Heart left ventricle (tissue), 16 donors: ENCODE measurements at regions not wholly inside any gene's neighbourhood (a gene's known extent, or its start where the extent isn't known, plus 50 kb on each side); places are given as distances from the start of the nearest gene placed in this dataset.
A peak's percentile ranks its signal among the peaks of the same experiment; 100 is the strongest.

ENCODE experiments used
- ATAC-seq, 4 donors: fragments of 200-7000 bp; cut with Tn5 transposase; one replicate each; pipeline ENCODE4 v1.9.1; 2020 to 2022; ENCODE audit warnings: moderate library complexity in 4 of 4, mild to moderate bottlenecking in 3 of 4, moderate number of reproducible peaks in 1 of 4
- DNase-seq, 5 donors: peaks; one replicate each; pipeline ENCODE4 v3.0.0-alpha.2; 2020
- H3K27ac ChIP-seq, 12 donors: fragments of 200-600 bp; sonication (generic) in 4 of 12; one replicate each; pipeline versions ENCODE4 v1.5.0 to v1.8.0; 2016 to 2022; ENCODE audit warnings: mild to moderate bottlenecking in 2 of 12
- H3K27me3 ChIP-seq, 9 donors: fragments of 200-600 bp; sonication (generic) in 2 of 9; one replicate each; pipeline versions ENCODE4 v1.5.1 to v1.8.0; 2016 to 2022; ENCODE audit warnings: mild to moderate bottlenecking in 3 of 9
- H3K36me3 ChIP-seq, 9 donors: fragments of 200-600 bp; sonication (generic) in 2 of 9; one replicate each; pipeline versions ENCODE4 v1.5.0 to v1.8.0; 2018 to 2022; ENCODE audit warnings: mild to moderate bottlenecking in 2 of 9
- H3K4me1 ChIP-seq, 12 donors: fragments of 200-600 bp; sonication (generic) in 4 of 12; one replicate each; pipeline versions ENCODE4 v1.5.0 to v1.8.0; 2016 to 2022; ENCODE audit warnings: mild to moderate bottlenecking in 3 of 12
- H3K4me3 ChIP-seq, 12 donors: fragments of 200-600 bp; sonication (generic) in 4 of 12; one replicate each; pipeline versions ENCODE4 v1.5.0 to v1.8.0; 2017 to 2022; ENCODE audit warnings: mild to moderate bottlenecking in 9 of 12, moderate library complexity in 4 of 12
- H3K9me3 ChIP-seq, 12 donors: fragments of 200-600 bp; sonication (generic) in 4 of 12; one replicate each; pipeline versions ENCODE4 v1.5.0 to v1.8.0; 2016 to 2022; ENCODE audit warnings: mild to moderate bottlenecking in 1 of 12
- POLR2A ChIP-seq, 2 donors: fragments of 450-650 bp; IDR thresholded peaks; one replicate each; pipeline ENCODE4 v1.6.1; 2017; ENCODE audit warnings: antibody characterized with exemption in 2 of 2, mild to moderate bottlenecking in 2 of 2, moderate library complexity in 2 of 2
- WGBS, 4 donors: extraction: QIAGEN DNeasy Blood & Tissue Kit in 2 of 4; methylation state at CpG; one replicate each; pipeline versions ENCODE4 v1.1.5 to v1.1.7; 2013 to 2018; 5-methylcytosine and 5-hydroxymethylcytosine counted together
- intact Hi-C, 10 donors: fragments of 100-400 bp; cut with DNase I; formaldehyde crosslinking; loops; one replicate each; pipeline versions ENCODE4 v1.11.1 to v1.14.2; 2022
- TF ChIP-seq, protein P1 (sequence below), 12 donors: fragments of 200-600 bp; sonication (generic) in 4 of 12; IDR thresholded peaks; one replicate each; pipeline versions ENCODE4 v1.5.0 to v1.8.0; 2018 to 2022; ENCODE audit warnings: antibody characterized with exemption in 12 of 12, mild to moderate bottlenecking in 5 of 12
- donor health status: ischemic (EF 13 %, LVEDD 7.1; RV severe dilation, severe dysfunction).
- donor health status: healthy with polysubstance abuse.
- donor health status: DM: no; HTN: yes; CAD: no.
- donor health status: DM: no; HTN: no; CAD: no.
- donor health status: ischemic (EF 25% LVEDD 6.9; RV normal size, moderate dysfunction).
- donor health status: ischemic (EF 25% LVEDD 5.7; RV mildly dilated, moderate dysfunction).
- donor health status: healthy.
- donor health status: DM: yes; HTN: yes; CAD: no.
- donor health status: ischemic (EF 35%, LVEDD 5.7; RV mildly dilated, moderate dysfunction).
- donor health status: nonischemic (EF 11% LVEDD 7.7; RV severe dilation, severe dysfunction).
- donor health status: DM: yes; HTN: yes; CAD: no.
- donor health status: PGD.
- donor health status: ischemic (EF 29% LVEDD 5.4; RV normal size, mild dysfunction).
- donor health status: nonischemic (EF 23%, LVEDD 6.1; RV moderate dilation, normal function).

GRCh38 chr13:40342461-40342860 is 324.0 kb downstream of the FOXO1 start:
- Histone ChIP-seq H3K4me1 (peaks cover 0 to 27% (median 11%) of the 10 kb centered on the region in 12 donors), H3K4me3 (no peak overlapping the region), H3K36me3 (no peaks in the 10 kb centered on the region), H3K27me3 (no peaks in the 10 kb centered on the region), H3K9me3 (no peaks in the 10 kb centered on the region), H3K27ac (no peak overlapping the region)
- intact Hi-C loops: loop anchor here in 1 of 10 donors (10.0 kb wide), 1 partner anchor 322 kb away; the partner anchor contains the start of gene FOXO1
- DNase-seq (no peak), ATAC-seq (no peak)
- 78 to 92% (median 85%) methylated on average over 7 of the region's 7 CpGs for WGBS, 4 donors
- TF ChIP-seq, protein P1, sequence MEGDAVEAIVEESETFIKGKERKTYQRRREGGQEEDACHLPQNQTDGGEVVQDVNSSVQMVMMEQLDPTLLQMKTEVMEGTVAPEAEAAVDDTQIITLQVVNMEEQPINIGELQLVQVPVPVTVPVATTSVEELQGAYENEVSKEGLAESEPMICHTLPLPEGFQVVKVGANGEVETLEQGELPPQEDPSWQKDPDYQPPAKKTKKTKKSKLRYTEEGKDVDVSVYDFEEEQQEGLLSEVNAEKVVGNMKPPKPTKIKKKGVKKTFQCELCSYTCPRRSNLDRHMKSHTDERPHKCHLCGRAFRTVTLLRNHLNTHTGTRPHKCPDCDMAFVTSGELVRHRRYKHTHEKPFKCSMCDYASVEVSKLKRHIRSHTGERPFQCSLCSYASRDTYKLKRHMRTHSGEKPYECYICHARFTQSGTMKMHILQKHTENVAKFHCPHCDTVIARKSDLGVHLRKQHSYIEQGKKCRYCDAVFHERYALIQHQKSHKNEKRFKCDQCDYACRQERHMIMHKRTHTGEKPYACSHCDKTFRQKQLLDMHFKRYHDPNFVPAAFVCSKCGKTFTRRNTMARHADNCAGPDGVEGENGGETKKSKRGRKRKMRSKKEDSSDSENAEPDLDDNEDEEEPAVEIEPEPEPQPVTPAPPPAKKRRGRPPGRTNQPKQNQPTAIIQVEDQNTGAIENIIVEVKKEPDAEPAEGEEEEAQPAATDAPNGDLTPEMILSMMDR (IDR thresholded peaks at IDR 0.05): no peak
- no peak for TF ChIP-seq POLR2A (IDR thresholded peaks at IDR 0.05)

DNA sequence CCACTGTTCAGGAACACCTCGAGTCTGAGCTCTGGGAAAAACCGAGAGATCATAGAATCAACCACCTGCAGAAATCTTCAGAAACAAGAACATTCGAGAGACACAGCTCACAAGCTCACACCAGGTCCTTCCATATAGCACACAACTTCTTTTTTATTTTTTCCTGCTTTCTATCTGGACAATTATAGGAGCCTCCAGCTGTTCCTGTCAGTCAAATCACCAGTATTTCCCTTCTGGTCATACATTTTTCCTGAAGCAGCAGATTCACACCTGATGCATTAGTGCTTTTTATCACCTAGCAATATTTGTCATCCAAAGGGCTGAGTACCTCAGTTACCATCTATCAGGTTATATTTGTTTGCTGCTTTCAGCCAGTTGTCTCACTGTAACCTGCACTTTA is 323.5 kb downstream of the FOXO1 start:
- 94 to 98% (median 94%) methylated on average over 3 of the region's 3 CpGs for WGBS, 4 donors
- TF ChIP-seq, protein P1 (IDR thresholded peaks at IDR 0.05): no peak
- no peak for TF ChIP-seq POLR2A (IDR thresholded peaks at IDR 0.05)
- no peak overlapping the region for H3K27ac ChIP-seq

DNA sequence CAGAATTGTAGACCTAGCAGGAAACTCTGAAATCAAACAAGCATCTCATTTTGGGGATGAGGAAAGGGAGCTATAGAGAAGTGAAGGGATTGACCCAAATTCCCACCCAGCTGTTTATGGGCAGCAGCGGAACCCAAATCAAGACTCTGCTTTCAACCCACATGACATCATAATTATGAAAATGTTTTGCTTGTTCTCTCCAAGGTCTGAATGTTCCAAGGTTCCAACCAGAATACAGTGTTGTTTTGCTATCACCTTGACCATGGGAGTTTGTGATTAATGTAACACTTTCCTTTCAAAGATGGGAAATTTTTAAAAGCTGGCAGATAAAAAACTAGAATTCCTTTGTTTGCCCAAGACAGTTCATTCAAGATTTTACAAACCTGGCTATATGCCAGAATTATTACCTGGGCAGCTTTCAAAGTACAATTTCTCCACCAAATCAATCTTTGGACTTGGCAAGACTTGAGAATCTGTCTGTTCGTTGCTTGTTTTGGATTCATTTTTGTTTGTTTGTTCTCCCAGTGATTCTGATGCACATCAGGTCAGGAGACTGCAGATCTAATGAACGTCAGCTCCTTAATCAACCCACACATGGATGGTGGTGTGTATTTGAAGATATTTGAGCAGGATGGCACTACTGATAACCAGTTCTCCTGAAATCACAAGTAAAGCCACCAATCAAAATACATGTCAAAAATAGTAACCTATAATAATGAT is 322.7 kb downstream of the FOXO1 start:
- TF ChIP-seq, protein P1 (IDR thresholded peaks at IDR 0.05): no peak
- TF ChIP-seq POLR2A (IDR thresholded peaks at IDR 0.05): no peak
- Histone ChIP-seq H3K4me1 (peaks cover 0 to 27% (median 11%) of the 10 kb centered on the region in 12 donors), H3K36me3 (no peaks in the 10 kb centered on the region), H3K9me3 (no peaks in the 10 kb centered on the region), H3K27ac (no peak overlapping the region), H3K27me3 (no peaks in the 10 kb centered on the region), H3K4me3 (no peak overlapping the region)
- ATAC-seq (no peak), DNase-seq (no peak)
- intact Hi-C loops: loop anchor here in 1 of 10 donors (10.0 kb wide), 1 partner anchor 321 kb away; the partner anchor contains the start of gene FOXO1
- WGBS, 4 donors: 74 to 82% (median 78%) methylated on average over 3 of the region's 3 CpGs

More for the DNA sequence above, 323.5 kb downstream of the FOXO1 start:
- Histone ChIP-seq H3K4me1 (peaks cover 0 to 27% (median 11%) of the 10 kb centered on the region in 12 donors), H3K27me3 (no peaks in the 10 kb centered on the region), H3K36me3 (no peaks in the 10 kb centered on the region), H3K4me3 (no peak overlapping the region), H3K9me3 (no peaks in the 10 kb centered on the region)
- no peak for DNase-seq
- no peak for ATAC-seq
- intact Hi-C loops: loop anchor here in 1 of 10 donors (10.0 kb wide), 1 partner anchor 322 kb away; the partner anchor contains the start of gene FOXO1

- Histone ChIP-seq H3K36me3 (no peaks in the 10 kb centered on the region), H3K9me3 (no peaks in the 10 kb centered on the region), H3K27ac (peak overlapping the region in 2 of 12 donors; percentile 28 to 31), H3K4me1 (peaks cover 0 to 27% (median 11%) of the 10 kb centered on the region in 12 donors), H3K27me3 (no peaks in the 10 kb centered on the region), H3K4me3 (no peak overlapping the region)
- no peak for DNase-seq
- 45 to 62% (median 60%) methylated on average over 11 of the region's 11 CpGs for WGBS, 4 donors
- ATAC-seq: peak; percentile 54 to 86 (median 75)
- intact Hi-C loops: loop anchor here in 1 of 10 donors (10.0 kb wide), 1 partner anchor 320 kb away; the partner anchor contains the start of gene FOXO1
- TF ChIP-seq, protein P1 (IDR thresholded peaks at IDR 0.05): no peak
- TF ChIP-seq POLR2A (IDR thresholded peaks at IDR 0.05): no peak
These were observed 321.9 kb downstream of the FOXO1 start for GRCh38 chr13:40344270-40345148.
